ENCODE measurements at regions not wholly inside any gene's neighbourhood (a gene's known extent, or its start where the extent isn't known, plus 50 kb on each side); places are given as distances from the start of the nearest gene placed in this dataset.
A peak's percentile ranks its signal among the peaks of the same experiment; 100 is the strongest.

- Histone ChIP-seq H3K4me3 (no peak overlapping the region), H3K27ac (no peak overlapping the region), H3K9me3 (no peaks in the 10 kb centered on the region), H3K4me1 (ENCODE audit: insufficient read depth) (peaks cover 13% of the 10 kb centered on the region), H3K36me3 (no peaks in the 10 kb centered on the region), H3K27me3 (no peaks in the 10 kb centered on the region)
- TF ChIP-seq CTCF (IDR thresholded peaks at IDR 0.05) (no peak), POLR2A (IDR thresholded peaks at IDR 0.05) (no peak), EP300 (IDR thresholded peaks at IDR 0.05) (no peak)
- intact Hi-C loops (cut with DNase I), result no loop called here
- WGBS, 3 donors, result 31 to 35% (median 33%) methylated on average over 3 of the region's 3 CpGs
- peak in 4 of 5 donors; percentile 20 to 54 (median 26) for DNase-seq
These were observed 63.6 kb upstream of the BMPER start for GRCh38 chr7:33841705-33842129.

GRCh38 chr7:33842150-33842549, 63.2 kb upstream of the BMPER start:
- WGBS, 3 donors, result 69 to 75% (median 72%) methylated on average over 3 of the region's 3 CpGs

DNA sequence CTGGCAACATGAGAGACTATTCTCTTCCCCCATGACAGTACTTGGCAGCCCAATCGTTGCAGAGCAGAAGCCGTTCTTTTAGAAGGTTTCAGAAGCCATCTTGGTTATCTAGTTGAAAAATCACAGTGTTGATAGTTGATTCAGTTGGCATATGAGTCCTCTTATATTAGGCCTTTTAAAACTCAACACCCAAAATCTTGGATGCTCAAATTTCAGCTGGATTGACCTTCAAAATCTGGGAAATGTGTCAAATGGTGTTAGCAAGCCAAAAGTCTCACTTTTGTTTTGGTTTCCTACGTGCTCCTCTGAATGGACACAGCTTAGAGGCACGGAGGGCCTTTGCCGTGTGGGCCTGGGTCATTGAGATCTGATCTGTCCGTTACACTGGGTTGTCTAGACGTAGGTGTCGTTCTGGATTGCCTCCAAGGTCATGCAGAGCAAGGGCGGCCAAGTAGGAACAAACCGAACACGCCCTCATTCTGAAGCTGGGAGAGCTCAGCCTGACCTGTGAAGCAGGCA, 59.3 kb upstream of the BMPER start:
- peak overlapping the region; percentile 54 to 86 for H3K27ac ChIP-seq
- TF ChIP-seq POLR2A (IDR thresholded peaks at IDR 0.05), result no peak
- TF ChIP-seq EP300 (IDR thresholded peaks at IDR 0.05), result no peak
- H3K4me3 ChIP-seq, result no peak overlapping the region
- WGBS, 3 donors, result 4 to 18% (median 11%) methylated on average over 11 of the region's 11 CpGs
- H3K36me3 ChIP-seq, result no peaks in the 10 kb centered on the region
- peak; percentile 50 to 82 (median 80) for DNase-seq
- H3K27me3 ChIP-seq, result no peaks in the 10 kb centered on the region
- H3K9me3 ChIP-seq, result no peaks in the 10 kb centered on the region
- H3K4me1 ChIP-seq (ENCODE audit: insufficient read depth), result peaks cover 16% of the 10 kb centered on the region
- intact Hi-C loops (cut with DNase I), result no loop called here

More at GRCh38 chr7:33842150-33842549, 63.2 kb upstream of the BMPER start:
- intact Hi-C loops (cut with DNase I), result no loop called here
- Histone ChIP-seq H3K27me3 (no peaks in the 10 kb centered on the region), H3K36me3 (no peaks in the 10 kb centered on the region), H3K4me3 (no peak overlapping the region), H3K4me1 (ENCODE audit: insufficient read depth) (peaks cover 16% of the 10 kb centered on the region), H3K9me3 (no peaks in the 10 kb centered on the region), H3K27ac (no peak overlapping the region)
- TF ChIP-seq POLR2A (IDR thresholded peaks at IDR 0.05), result no peak
- no peak for TF ChIP-seq EP300 (IDR thresholded peaks at IDR 0.05)
- no peak for DNase-seq

DNA sequence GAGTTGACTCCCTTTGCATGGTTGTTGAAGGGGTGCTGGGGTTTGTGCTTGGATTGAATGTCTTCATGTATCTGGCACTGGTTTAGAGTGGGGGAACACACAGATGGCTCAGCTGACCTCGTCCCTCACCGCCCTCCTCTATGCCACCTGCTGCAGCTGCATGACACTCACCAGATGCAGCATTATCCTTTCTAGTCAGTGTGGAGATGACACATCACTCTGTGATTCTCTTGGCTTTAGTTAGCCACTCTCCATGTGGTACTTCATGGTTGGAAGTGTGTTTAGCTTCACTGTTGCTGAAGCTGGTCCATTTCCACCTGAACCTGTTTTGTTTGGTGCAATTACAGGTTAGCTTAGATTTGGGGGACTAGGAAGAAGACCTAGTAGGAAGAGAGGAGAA, 56.3 kb upstream of the BMPER start:
- WGBS, 3 donors, result 88 to 90% (median 89%) methylated on average over 2 of the region's 2 CpGs
- Histone ChIP-seq H3K27me3 (no peaks in the 10 kb centered on the region), H3K9me3 (no peaks in the 10 kb centered on the region), H3K4me1 (ENCODE audit: insufficient read depth) (peaks cover 12% of the 10 kb centered on the region), H3K27ac (no peak overlapping the region), H3K4me3 (no peak overlapping the region), H3K36me3 (no peaks in the 10 kb centered on the region)
- TF ChIP-seq CTCF (IDR thresholded peaks at IDR 0.05) (no peak), EP300 (IDR thresholded peaks at IDR 0.05) (no peak), POLR2A (IDR thresholded peaks at IDR 0.05) (no peak)
- intact Hi-C loops (cut with DNase I), result no loop called here
- DNase-seq, result no peak

GRCh38 chr7:33849971-33850559, 55.3 kb upstream of the BMPER start:
- Histone ChIP-seq H3K36me3 (no peaks in the 10 kb centered on the region), H3K27ac (no peak overlapping the region), H3K9me3 (no peaks in the 10 kb centered on the region), H3K4me1 (ENCODE audit: insufficient read depth) (peaks cover 11% of the 10 kb centered on the region), H3K4me3 (no peak overlapping the region), H3K27me3 (no peaks in the 10 kb centered on the region)
- DNase-seq, result no peak
- TF ChIP-seq POLR2A (IDR thresholded peaks at IDR 0.05) (no peak), EP300 (IDR thresholded peaks at IDR 0.05) (no peak), CTCF (IDR thresholded peaks at IDR 0.05) (no peak)
- intact Hi-C loops (cut with DNase I), result no loop called here
- 90 to 97% (median 95%) methylated on average over 3 of the region's 3 CpGs for WGBS, 3 donors
